NT2/D1 (cell line): ENCODE measurements at regions not wholly inside any gene's neighbourhood (a gene's known extent, or its start where the extent isn't known, plus 50 kb on each side); places are given as distances from the start of the nearest gene placed in this dataset.

ENCODE experiments used
- SUZ12 ChIP-seq: IDR thresholded peaks from 2 replicates; pipeline ENCODE4 v1.6.1; 2011; ENCODE audit not compliant: insufficient read length, insufficient read depth; ENCODE audit errors: extremely low read depth
- YY1 ChIP-seq: IDR thresholded peaks from 2 replicates; pipeline ENCODE4 v1.6.1; 2011; ENCODE audit not compliant: insufficient read length, insufficient read depth
- ZNF274 ChIP-seq: IDR thresholded peaks from 2 replicates; pipeline ENCODE4 v1.6.1; 2011; ENCODE audit warnings: mild to moderate bottlenecking, low read depth, low read length

DNA sequence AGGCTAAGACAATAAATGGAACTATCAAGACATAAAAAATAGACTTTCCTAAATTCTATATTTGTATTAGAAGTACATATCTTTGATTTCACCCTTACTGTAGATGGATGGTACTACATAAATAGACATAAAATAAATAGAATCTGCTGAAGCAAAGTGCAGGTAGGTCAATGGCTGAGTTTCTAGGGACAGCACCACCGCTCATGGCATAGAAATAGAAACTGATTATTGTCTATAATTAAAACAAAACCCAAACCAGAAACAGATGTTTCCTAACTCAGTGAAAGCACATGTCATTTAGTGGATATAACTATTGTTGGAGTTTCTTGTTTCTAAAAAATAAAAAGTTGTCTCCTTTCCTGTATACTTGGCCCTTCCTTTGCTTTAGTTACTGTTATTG is 387.3 kb upstream of the ADGRL3 start:
- TF ChIP-seq ZNF274 (no peak), YY1 (no peak), SUZ12 (no peak)
